Kidney tubule cell (primary cell): ENCODE measurements at regions not wholly inside any gene's neighbourhood (a gene's known extent, or its start where the extent isn't known, plus 50 kb on each side); places are given as distances from the start of the nearest gene placed in this dataset.
A peak's percentile ranks its signal among the peaks of the same experiment; 100 is the strongest.

ENCODE experiments used
- DNase-seq: peaks from one replicate; pipeline ENCODE4 v3.0.0-alpha.2; 2018; ENCODE audit warnings: low spot score

- DNase-seq = no peak
Measured at GRCh38 chr6:41429506-41430504, 94.4 kb downstream of the NCR2 start.

- DNase-seq = peak; percentile 65
Measured at GRCh38 chr6:41430875-41431274, 95.5 kb downstream of the NCR2 start.

- no peak for DNase-seq
Measured at GRCh38 chr6:41432280-41432679, 96.9 kb downstream of the NCR2 start.

GRCh38 chr6:41434803-41435481 lies 99.5 kb downstream of the NCR2 start:
- no peak for DNase-seq

- DNase-seq = no peak
Measured at GRCh38 chr6:41437604-41438003, 102.2 kb downstream of the NCR2 start.

- DNase-seq = no peak
Measured at GRCh38 chr6:41438746-41439145, 103.3 kb downstream of the NCR2 start.

- no peak for DNase-seq
Measured at GRCh38 chr6:41439524-41440418, 104.4 kb downstream of the NCR2 start.

- no peak for DNase-seq
Measured at GRCh38 chr6:41440958-41441357, 105.2 kb upstream of the FOXP4 start.

- no peak for DNase-seq
Measured at GRCh38 chr6:41441598-41442351, 104.4 kb upstream of the FOXP4 start.

GRCh38 chr6:41442352-41442672 lies 103.9 kb upstream of the FOXP4 start:
- no peak for DNase-seq

GRCh38 chr6:41442800-41443501 lies 103.2 kb upstream of the FOXP4 start:
- DNase-seq = no peak

GRCh38 chr6:41443616-41444525 lies 102.3 kb upstream of the FOXP4 start:
- DNase-seq = no peak

GRCh38 chr6:41445261-41445660 lies 100.9 kb upstream of the FOXP4 start:
- DNase-seq = no peak

GRCh38 chr6:41446132-41446531 lies 100.0 kb upstream of the FOXP4 start:
- DNase-seq = no peak

- DNase-seq = no peak
Measured at GRCh38 chr6:41446907-41447545, 99.2 kb upstream of the FOXP4 start.

- no peak for DNase-seq
Measured at GRCh38 chr6:41448256-41448655, 97.9 kb upstream of the FOXP4 start.

GRCh38 chr6:41449399-41450245 lies 96.6 kb upstream of the FOXP4 start:
- no peak for DNase-seq

GRCh38 chr6:41450581-41450980 lies 95.6 kb upstream of the FOXP4 start:
- DNase-seq = no peak
